ENCODE measurements at regions not wholly inside any gene's neighbourhood (a gene's known extent, or its start where the extent isn't known, plus 50 kb on each side); places are given as distances from the start of the nearest gene placed in this dataset.

- TF ChIP-seq POLR2A (IDR thresholded peaks at IDR 0.05; ENCODE audit: low read length) (no peak), GATA1 (IDR thresholded peaks at IDR 0.05; ENCODE audit: low read depth, low read length) (no peak)
Measured at GRCh38 chr2:238731961-238732360, 115.9 kb upstream of the TWIST2 start.
